SK-N-SH (cell line): ENCODE measurements at regions not wholly inside any gene's neighbourhood (a gene's known extent, or its start where the extent isn't known, plus 50 kb on each side); places are given as distances from the start of the nearest gene placed in this dataset.

Experiments
- CHD2 ChIP-seq: fragments of 150-350 bp; IDR thresholded peaks from 2 replicates; pipeline ENCODE4 v1.6.1; 2018; ENCODE audit warnings: low read length; ENCODE audit not compliant: partially characterized antibody
- CTCF ChIP-seq: fragments of 200-600 bp; sonication (generic); IDR thresholded peaks from 2 replicates; pipeline ENCODE4 v1.6.1; 2017; ENCODE audit warnings: antibody characterized with exemption, mild to moderate bottlenecking, moderate library complexity
- EZH2phosphoT487 ChIP-seq: fragments of 200-600 bp; sonication (generic); IDR thresholded peaks from 2 replicates; pipeline ENCODE4 v1.6.1; 2017; ENCODE audit warnings: low read depth, mixed run types, mild to moderate bottlenecking, antibody characterized with exemption, moderate library complexity, borderline replicate concordance
- MAX ChIP-seq: IDR thresholded peaks from 2 replicates; pipeline ENCODE4 v1.4.0; 2012; ENCODE audit warnings: low read depth
- PBX3 ChIP-seq: IDR thresholded peaks from 2 replicates; pipeline ENCODE4; 2012
- RAD21 ChIP-seq: IDR thresholded peaks from 2 replicates; pipeline ENCODE4 v1.6.1; 2012; ENCODE audit warnings: mild to moderate bottlenecking, low read length
- SMC3 ChIP-seq: IDR thresholded peaks from 2 replicates; pipeline ENCODE4 v1.6.1; 2012; ENCODE audit warnings: low read depth, low read length, improper control_type of control experiment
- USF1 ChIP-seq: IDR thresholded peaks from 2 replicates; pipeline ENCODE4 v1.4.0; 2012; ENCODE audit warnings: low read depth, borderline replicate concordance

GRCh38 chr9:63728287-63728686 lies 1556.7 kb downstream of the FOXD4L5 start:
- no peak for TF ChIP-seq CHD2
- no peak for TF ChIP-seq MAX
- TF ChIP-seq EZH2phosphoT487: no peak
- TF ChIP-seq CTCF: no peak
- no peak for TF ChIP-seq SMC3
- no peak for TF ChIP-seq PBX3
- TF ChIP-seq USF1: no peak
- no peak for TF ChIP-seq RAD21
